ENCODE measurements at regions not wholly inside any gene's neighbourhood (a gene's known extent, or its start where the extent isn't known, plus 50 kb on each side); places are given as distances from the start of the nearest gene placed in this dataset.

DNA sequence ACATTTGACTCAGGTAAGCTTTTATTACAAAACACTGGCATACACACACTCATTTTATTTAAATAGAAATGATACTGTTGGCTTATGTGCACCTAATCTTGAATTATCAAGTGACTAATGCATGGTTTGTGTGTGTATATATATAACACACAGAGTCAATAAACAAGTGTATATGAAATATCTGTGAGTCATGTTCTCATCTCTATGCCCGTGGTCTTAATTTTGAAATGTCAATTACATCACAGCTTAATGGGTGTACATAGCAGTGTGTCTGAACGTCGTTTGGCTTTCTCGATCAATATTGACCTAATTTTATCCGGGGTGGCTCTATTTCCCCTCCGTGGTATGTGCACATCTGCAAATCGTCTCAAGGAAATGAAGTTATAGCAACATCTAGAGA is 104.0 kb upstream of the ZFP64 start:
- no peak for TF ChIP-seq EZH2 (IDR thresholded peaks at IDR 0.05)
- TF ChIP-seq POLR2AphosphoS5 (IDR thresholded peaks at IDR 0.05; ENCODE audit: borderline replicate concordance, low read depth, low read length) = no peak

All from SK-N-MC (cell line).